HEK293 (cell line): ENCODE measurements at regions not wholly inside any gene's neighbourhood (a gene's known extent, or its start where the extent isn't known, plus 50 kb on each side); places are given as distances from the start of the nearest gene placed in this dataset.

Experiments used
- CTCF ChIA-PET: fragments of 350-600 bp; formaldehyde crosslinking; extraction: SDS; loops from one replicate; lab custom pipeline; 2021; ENCODE audit warnings: antibody characterized with exemption; lab: Yijun Ruan, JAX
- POLR2A ChIA-PET: fragments of 300-600 bp; formaldehyde crosslinking; extraction: SDS; loops from one replicate; lab custom pipeline; 2020; ENCODE audit warnings: antibody characterized with exemption, inconsistent platforms; lab: Yijun Ruan, JAX
- H3K27ac ChIP-seq: fragments of 200-500 bp; sonication (Bioruptor generic); 2 replicates; pipeline ENCODE4 v1.5.1; 2014; ENCODE audit warnings: low read depth, low read length, control low read depth, inconsistent platforms; ENCODE audit errors: extremely low read depth
- H3K36me3 ChIP-seq, 2 experiments: fragments of 200-500 bp in 1 of 2; sonication (Bioruptor generic) in 1 of 2; 1 replicate in 1 of 2; 2 replicates in 1 of 2; pipeline ENCODE4 v1.5.1; 2014 to 2017; ENCODE audit warnings: inconsistent platforms in 2 of 2, low read length in 2 of 2; ENCODE audit not compliant: control insufficient read depth in 2 of 2, insufficient read depth in 1 of 2
- H3K4me1 ChIP-seq: fragments of 200-500 bp; sonication (Bioruptor generic); 2 replicates; pipeline ENCODE4 v1.5.1; 2014; ENCODE audit warnings: mild to moderate bottlenecking, low read length, inconsistent platforms; ENCODE audit not compliant: control insufficient read depth, insufficient read depth
- H3K4me3 ChIP-seq: 2 replicates; pipeline ENCODE4 v1.5.1; 2011; ENCODE audit warnings: low read depth, mild to moderate bottlenecking, control low read depth, low read length, moderate library complexity
- H3K9me3 ChIP-seq: fragments of 200-500 bp; sonication (Bioruptor generic); 2 replicates; pipeline ENCODE4 v1.5.1; 2014; ENCODE audit warnings: low read depth, low read length, inconsistent platforms; ENCODE audit not compliant: control insufficient read depth, insufficient read depth
- PATZ1 ChIP-seq: fragments of 450-650 bp; formaldehyde crosslinking; IDR thresholded peaks from 2 replicates; pipeline ENCODE4 v1.5.1; 2016; ENCODE audit warnings: missing biosample characterization, missing genetic modification characterization
- PRDM6 ChIP-seq: fragments of 450-650 bp; formaldehyde crosslinking; IDR thresholded peaks from 2 replicates; pipeline ENCODE4 v1.5.1; 2017; ENCODE audit warnings: missing biosample characterization, missing genetic modification characterization
- SP2 ChIP-seq: fragments of 450-650 bp; formaldehyde crosslinking; IDR thresholded peaks from 2 replicates; pipeline ENCODE4 v1.5.1; 2016; ENCODE audit warnings: missing biosample characterization, missing genetic modification characterization
- TCF7L2 ChIP-seq: IDR thresholded peaks from 2 replicates; pipeline ENCODE4 v1.6.1; 2011; ENCODE audit warnings: low read depth, mild to moderate bottlenecking, inconsistent platforms, low read length, moderate library complexity, borderline replicate concordance
- WT1 ChIP-seq: fragments of 450-650 bp; formaldehyde crosslinking; IDR thresholded peaks from 2 replicates; pipeline ENCODE4 v1.5.1; 2016; ENCODE audit warnings: missing biosample characterization, missing genetic modification characterization
- ZBTB7A ChIP-seq: fragments of 450-650 bp; formaldehyde crosslinking; IDR thresholded peaks from 2 replicates; pipeline ENCODE4 v1.5.1; 2016; ENCODE audit warnings: low read depth, missing biosample characterization, missing genetic modification characterization
- ZEB2 ChIP-seq: fragments of 450-650 bp; formaldehyde crosslinking; IDR thresholded peaks from 2 replicates; pipeline ENCODE4 v1.5.1; 2016; ENCODE audit warnings: missing biosample characterization, missing genetic modification characterization
- ZFP3 ChIP-seq: fragments of 450-650 bp; formaldehyde crosslinking; IDR thresholded peaks from 2 replicates; pipeline ENCODE4 v1.5.1; 2016; ENCODE audit warnings: low read depth, missing biosample characterization, missing genetic modification characterization
- ZFP37 ChIP-seq: fragments of 450-650 bp; formaldehyde crosslinking; IDR thresholded peaks from 2 replicates; pipeline ENCODE4 v1.5.1; 2016; ENCODE audit warnings: missing biosample characterization, missing genetic modification characterization
- ZFP41 ChIP-seq: fragments of 450-650 bp; formaldehyde crosslinking; IDR thresholded peaks from 2 replicates; pipeline ENCODE4 v1.5.1; 2016; ENCODE audit warnings: missing biosample characterization, missing genetic modification characterization, borderline replicate concordance
- ZNF175 ChIP-seq: fragments of 450-650 bp; formaldehyde crosslinking; IDR thresholded peaks from 2 replicates; pipeline ENCODE4 v1.5.1; 2016; ENCODE audit warnings: missing biosample characterization, missing genetic modification characterization
- ZNF24 ChIP-seq: fragments of 450-650 bp; formaldehyde crosslinking; IDR thresholded peaks from 2 replicates; pipeline ENCODE4 v1.5.1; 2016; ENCODE audit warnings: missing biosample characterization, missing genetic modification characterization
- ZNF366 ChIP-seq: fragments of 450-650 bp; formaldehyde crosslinking; conservative IDR thresholded peaks from 2 replicates; pipeline ENCODE4 v1.5.1; 2016; ENCODE audit warnings: missing biosample characterization, missing genetic modification characterization
- ZNF449 ChIP-seq: fragments of 450-650 bp; formaldehyde crosslinking; IDR thresholded peaks from 2 replicates; pipeline ENCODE4 v1.5.1; 2017; ENCODE audit warnings: missing biosample characterization, mild to moderate bottlenecking, missing genetic modification characterization, moderate library complexity
- ZNF645 ChIP-seq: fragments of 450-650 bp; formaldehyde crosslinking; IDR thresholded peaks from 2 replicates; pipeline ENCODE4; 2016; ENCODE audit warnings: missing biosample characterization, missing genetic modification characterization
- ZNF677 ChIP-seq: fragments of 450-650 bp; IDR thresholded peaks from 2 replicates; pipeline ENCODE4 v1.5.0; 2018; ENCODE audit warnings: missing biosample characterization, mild to moderate bottlenecking, missing genetic modification characterization, moderate library complexity
- ZNF747 ChIP-seq: fragments of 450-650 bp; formaldehyde crosslinking; IDR thresholded peaks from 2 replicates; pipeline ENCODE4 v1.5.1; 2016; ENCODE audit warnings: missing biosample characterization, missing genetic modification characterization
- ZNF843 ChIP-seq: fragments of 450-650 bp; formaldehyde crosslinking; IDR thresholded peaks from 2 replicates; pipeline ENCODE4 v1.5.1; 2016; ENCODE audit warnings: missing biosample characterization, missing genetic modification characterization
- TF ChIP-seq, protein P1 (sequence below): fragments of 450-650 bp; formaldehyde crosslinking; IDR thresholded peaks from 2 replicates; pipeline ENCODE4 v1.5.1; 2017; ENCODE audit warnings: missing biosample characterization, missing genetic modification characterization
- TF ChIP-seq, protein P2 (sequence below): fragments of 450-650 bp; formaldehyde crosslinking; IDR thresholded peaks from 2 replicates; pipeline ENCODE4 v1.5.1; 2016; ENCODE audit warnings: missing biosample characterization, missing genetic modification characterization
- TF ChIP-seq, protein P3 (sequence below): fragments of 450-650 bp; formaldehyde crosslinking; IDR thresholded peaks from 2 replicates; pipeline ENCODE4 v1.5.1; 2017; ENCODE audit warnings: missing biosample characterization, missing genetic modification characterization
- TF ChIP-seq, protein P4 (sequence below): fragments of 450-650 bp; formaldehyde crosslinking; IDR thresholded peaks from 2 replicates; pipeline ENCODE4 v1.5.1; 2016; ENCODE audit warnings: missing biosample characterization, missing genetic modification characterization

GRCh38 chr1:79667848-79668696 lies 661.5 kb upstream of the ADGRL4 start:
- H3K36me3 ChIP-seq = no peaks in the 10 kb centered on the region

GRCh38 chr1:79667166-79667565 lies 660.6 kb upstream of the ADGRL4 start:
- POLR2A ChIA-PET = no interaction called here
- Histone ChIP-seq H3K4me3 (no peak overlapping the region), H3K4me1 (no peaks in the 10 kb centered on the region), H3K27ac (no peak overlapping the region), H3K9me3 (no peaks in the 10 kb centered on the region), H3K36me3 (no peaks in the 10 kb centered on the region)
- CTCF ChIA-PET = no interaction called here
- TF ChIP-seq ZNF747 (no peak), ZBTB7A (tag by site-specific recombination) (no peak), ZNF175 (tag by site-specific recombination) (no peak), ZFP41 (tag by site-specific recombination) (no peak), PATZ1 (no peak), ZNF645 (tag by site-specific recombination) (no peak), ZFP37 (tag by site-specific recombination) (no peak), ZNF449 (tag by site-specific recombination) (no peak), ZNF843 (no peak), TCF7L2 (no peak), ZFP3 (no peak), ZNF366 (tag by site-specific recombination) (no peak), PRDM6 (tag by site-specific recombination) (no peak), ZNF24 (tag by site-specific recombination) (no peak)
- TF ChIP-seq, protein P1, sequence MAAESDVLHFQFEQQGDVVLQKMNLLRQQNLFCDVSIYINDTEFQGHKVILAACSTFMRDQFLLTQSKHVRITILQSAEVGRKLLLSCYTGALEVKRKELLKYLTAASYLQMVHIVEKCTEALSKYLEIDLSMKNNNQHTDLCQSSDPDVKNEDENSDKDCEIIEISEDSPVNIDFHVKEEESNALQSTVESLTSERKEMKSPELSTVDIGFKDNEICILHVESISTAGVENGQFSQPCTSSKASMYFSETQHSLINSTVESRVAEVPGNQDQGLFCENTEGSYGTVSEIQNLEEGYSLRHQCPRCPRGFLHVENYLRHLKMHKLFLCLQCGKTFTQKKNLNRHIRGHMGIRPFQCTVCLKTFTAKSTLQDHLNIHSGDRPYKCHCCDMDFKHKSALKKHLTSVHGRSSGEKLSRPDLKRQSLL (tag by site-specific recombination) = no peak
- TF ChIP-seq, protein P2, sequence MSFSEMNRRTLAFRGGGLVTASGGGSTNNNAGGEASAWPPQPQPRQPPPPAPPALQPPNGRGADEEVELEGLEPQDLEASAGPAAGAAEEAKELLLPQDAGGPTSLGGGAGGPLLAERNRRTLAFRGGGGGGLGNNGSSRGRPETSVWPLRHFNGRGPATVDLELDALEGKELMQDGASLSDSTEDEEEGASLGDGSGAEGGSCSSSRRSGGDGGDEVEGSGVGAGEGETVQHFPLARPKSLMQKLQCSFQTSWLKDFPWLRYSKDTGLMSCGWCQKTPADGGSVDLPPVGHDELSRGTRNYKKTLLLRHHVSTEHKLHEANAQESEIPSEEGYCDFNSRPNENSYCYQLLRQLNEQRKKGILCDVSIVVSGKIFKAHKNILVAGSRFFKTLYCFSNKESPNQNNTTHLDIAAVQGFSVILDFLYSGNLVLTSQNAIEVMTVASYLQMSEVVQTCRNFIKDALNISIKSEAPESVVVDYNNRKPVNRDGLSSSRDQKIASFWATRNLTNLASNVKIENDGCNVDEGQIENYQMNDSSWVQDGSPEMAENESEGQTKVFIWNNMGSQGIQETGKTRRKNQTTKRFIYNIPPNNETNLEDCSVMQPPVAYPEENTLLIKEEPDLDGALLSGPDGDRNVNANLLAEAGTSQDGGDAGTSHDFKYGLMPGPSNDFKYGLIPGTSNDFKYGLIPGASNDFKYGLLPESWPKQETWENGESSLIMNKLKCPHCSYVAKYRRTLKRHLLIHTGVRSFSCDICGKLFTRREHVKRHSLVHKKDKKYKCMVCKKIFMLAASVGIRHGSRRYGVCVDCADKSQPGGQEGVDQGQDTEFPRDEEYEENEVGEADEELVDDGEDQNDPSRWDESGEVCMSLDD (tag by site-specific recombination) = no peak
- TF ChIP-seq, protein P3, sequence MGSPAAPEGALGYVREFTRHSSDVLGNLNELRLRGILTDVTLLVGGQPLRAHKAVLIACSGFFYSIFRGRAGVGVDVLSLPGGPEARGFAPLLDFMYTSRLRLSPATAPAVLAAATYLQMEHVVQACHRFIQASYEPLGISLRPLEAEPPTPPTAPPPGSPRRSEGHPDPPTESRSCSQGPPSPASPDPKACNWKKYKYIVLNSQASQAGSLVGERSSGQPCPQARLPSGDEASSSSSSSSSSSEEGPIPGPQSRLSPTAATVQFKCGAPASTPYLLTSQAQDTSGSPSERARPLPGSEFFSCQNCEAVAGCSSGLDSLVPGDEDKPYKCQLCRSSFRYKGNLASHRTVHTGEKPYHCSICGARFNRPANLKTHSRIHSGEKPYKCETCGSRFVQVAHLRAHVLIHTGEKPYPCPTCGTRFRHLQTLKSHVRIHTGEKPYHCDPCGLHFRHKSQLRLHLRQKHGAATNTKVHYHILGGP (tag by site-specific recombination) = no peak

More at GRCh38 chr1:79667848-79668696, 661.5 kb upstream of the ADGRL4 start:
- Histone ChIP-seq H3K27ac (no peak overlapping the region), H3K4me3 (no peak overlapping the region), H3K9me3 (no peaks in the 10 kb centered on the region), H3K4me1 (no peaks in the 10 kb centered on the region)
- ChIA-PET CTCF (interaction anchor here (0.6 kb wide), 1 partner anchor 235 kb away, joined by 4 read pairs; no protein-coding TSS in a partner anchor), POLR2A (no interaction called here)
- TF ChIP-seq ZEB2 (tag by site-specific recombination) (no peak), WT1 (tag by site-specific recombination) (no peak), ZNF677 (tag by site-specific recombination) (no peak), SP2 (tag by site-specific recombination) (no peak)
- TF ChIP-seq, protein P4, sequence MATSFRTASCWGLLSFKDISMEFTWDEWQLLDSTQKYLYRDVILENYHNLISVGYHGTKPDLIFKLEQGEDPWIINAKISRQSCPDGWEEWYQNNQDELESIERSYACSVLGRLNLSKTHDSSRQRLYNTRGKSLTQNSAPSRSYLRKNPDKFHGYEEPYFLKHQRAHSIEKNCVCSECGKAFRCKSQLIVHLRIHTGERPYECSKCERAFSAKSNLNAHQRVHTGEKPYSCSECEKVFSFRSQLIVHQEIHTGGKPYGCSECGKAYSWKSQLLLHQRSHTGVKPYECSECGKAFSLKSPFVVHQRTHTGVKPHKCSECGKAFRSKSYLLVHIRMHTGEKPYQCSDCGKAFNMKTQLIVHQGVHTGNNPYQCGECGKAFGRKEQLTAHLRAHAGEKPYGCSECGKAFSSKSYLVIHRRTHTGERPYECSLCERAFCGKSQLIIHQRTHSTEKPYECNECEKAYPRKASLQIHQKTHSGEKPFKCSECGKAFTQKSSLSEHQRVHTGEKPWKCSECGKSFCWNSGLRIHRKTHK = no peak
- TF ChIP-seq, all 188 proteins: peak for 0
